OCI-LY7 (cell line): ENCODE measurements at regions not wholly inside any gene's neighbourhood (a gene's known extent, or its start where the extent isn't known, plus 50 kb on each side); places are given as distances from the start of the nearest gene placed in this dataset.

Experiments used
- BruUV-seq: library from RNA; stranded (reverse); fragments of 400-500 nt; replicated peaks from 2 replicates; lab custom pipeline; 2021; lab: Mats Ljungman, UMichigan
- CTCF ChIA-PET: fragments of 300-600 bp; sonication (Branson Sonifier 250); formaldehyde crosslinking; loops from one replicate; lab custom pipeline; 2022; ENCODE audit warnings: antibody characterized with exemption; ENCODE audit not compliant: unreplicated experiment; lab: Charles Lee
- POLR2A ChIA-PET: fragments of 300-600 bp; sonication (Branson Sonifier 250); formaldehyde crosslinking; loops from one replicate; lab custom pipeline; 2022; ENCODE audit warnings: antibody characterized with exemption; lab: Charles Lee
- DNase-seq: peaks from one replicate; pipeline ENCODE4 v3.0.0-alpha.2; 2015; ENCODE audit warnings: low spot score
- H2AFZ ChIP-seq: fragments of 200-600 bp; sonication (generic), shearing (Covaris generic); 2 replicates; pipeline ENCODE4 v1.6.1; 2014; ENCODE audit warnings: mild to moderate bottlenecking, antibody characterized with exemption, low read length, moderate library complexity
- H3K27ac ChIP-seq: fragments of 200-600 bp; sonication (generic); 2 replicates; pipeline ENCODE4 v1.5.1; 2014; ENCODE audit warnings: mixed run types, low read depth, mild to moderate bottlenecking, moderate library complexity, low read length, inconsistent platforms; ENCODE audit not compliant: poor library complexity, severe bottlenecking
- H3K36me3 ChIP-seq: fragments of 200-600 bp; sonication (generic); 2 replicates; pipeline ENCODE4 v1.6.1; 2014; ENCODE audit warnings: mild to moderate bottlenecking, antibody characterized with exemption, low read length, moderate library complexity, mixed read lengths; ENCODE audit not compliant: insufficient read depth
- H3K4me1 ChIP-seq: fragments of 200-600 bp; sonication (generic); 2 replicates; pipeline ENCODE4 v1.5.1; 2014; ENCODE audit warnings: mild to moderate bottlenecking, low read length; ENCODE audit not compliant: insufficient read depth, poor library complexity, severe bottlenecking
- H3K4me2 ChIP-seq: fragments of 200-600 bp; sonication (generic); 2 replicates; pipeline ENCODE4 v1.6.1; 2014; ENCODE audit warnings: mild to moderate bottlenecking, low read length
- H3K4me3 ChIP-seq: fragments of 200-600 bp; sonication (generic); 2 replicates; pipeline ENCODE4 v1.5.1; 2014; ENCODE audit warnings: mild to moderate bottlenecking, low read depth, low read length; ENCODE audit not compliant: poor library complexity, severe bottlenecking
- H3K79me2 ChIP-seq: fragments of 200-600 bp; sonication (generic); 2 replicates; pipeline ENCODE4 v1.6.1; 2016; ENCODE audit warnings: low read depth, mild to moderate bottlenecking, low read length, moderate library complexity, mixed read lengths; ENCODE audit not compliant: insufficient read depth
- H3K9me2 ChIP-seq: fragments of 200-600 bp; sonication (generic); 2 replicates; pipeline ENCODE4 v1.6.1; 2016; ENCODE audit warnings: mild to moderate bottlenecking, low read length, mixed read lengths; ENCODE audit not compliant: insufficient read depth
- H3K9me3 ChIP-seq: fragments of 200-600 bp; sonication (generic); 2 replicates; pipeline ENCODE4 v1.6.1; 2014; ENCODE audit warnings: mild to moderate bottlenecking, mixed run types, low read length, mixed read lengths
- H4K20me1 ChIP-seq: fragments of 200-600 bp; sonication (generic); 2 replicates; pipeline ENCODE4 v1.6.1; 2014; ENCODE audit warnings: mild to moderate bottlenecking, antibody characterized with exemption, low read length, moderate library complexity, mixed read lengths; ENCODE audit not compliant: insufficient read depth
- CTCF ChIP-seq: fragments of 200-600 bp; sonication (generic); conservative IDR thresholded peaks from 2 replicates; pipeline ENCODE4 v1.5.1; 2014; ENCODE audit warnings: mild to moderate bottlenecking, antibody characterized with exemption, low read length, moderate library complexity, mixed read lengths
- EZH2phosphoT487 ChIP-seq: fragments of 200-600 bp; sonication (generic); IDR thresholded peaks from 2 replicates; pipeline ENCODE4 v1.6.1; 2018; ENCODE audit warnings: low read depth, borderline replicate concordance, mild to moderate bottlenecking, mixed run types, antibody characterized with exemption, low read length, moderate library complexity, mixed read lengths
- intact Hi-C: fragments of 100-400 bp; cut with micrococcal nuclease; formaldehyde crosslinking; loops from one replicate; pipeline ENCODE4 v1.10.0; 2022; ENCODE audit not compliant: unreplicated experiment

- Histone ChIP-seq H3K27ac (no peak overlapping the region), H3K4me1 (no peaks in the 10 kb centered on the region), H3K9me3 (no peaks in the 10 kb centered on the region), H3K4me2 (no peak overlapping the region), H4K20me1 (no peaks in the 10 kb centered on the region), H2AFZ (no peak overlapping the region), H3K36me3 (no peaks in the 10 kb centered on the region), H3K9me2 (no peaks in the 10 kb centered on the region), H3K4me3 (no peak overlapping the region), H3K79me2 (no peaks in the 10 kb centered on the region)
- CTCF ChIA-PET, result no interaction called here
- intact Hi-C loops, result no loop called here
- no peak for DNase-seq
- TF ChIP-seq CTCF, result no peak
- no peak for TF ChIP-seq EZH2phosphoT487
- POLR2A ChIA-PET, result interaction anchor here (0.6 kb wide), 1 partner anchor 984 kb away, joined by 3 read pairs; no protein-coding TSS in a partner anchor
- BruUV-seq, result no TSS peak
Observed at GRCh38 chr7:68492359-68492690, 1106.0 kb upstream of the AUTS2 start.

- no peaks in the 10 kb centered on the region for H3K79me2 ChIP-seq
- no peak overlapping the region for H3K4me2 ChIP-seq
- intact Hi-C loops, result no loop called here
- H3K4me1 ChIP-seq, result no peaks in the 10 kb centered on the region
- CTCF ChIA-PET, result no interaction called here
- H4K20me1 ChIP-seq, result no peaks in the 10 kb centered on the region
- POLR2A ChIA-PET, result no interaction called here
- no peaks in the 10 kb centered on the region for H3K36me3 ChIP-seq
- no peak overlapping the region for H3K4me3 ChIP-seq
- DNase-seq, result no peak
- no peaks in the 10 kb centered on the region for H3K9me3 ChIP-seq
- H3K27ac ChIP-seq, result no peak overlapping the region
- no peaks in the 10 kb centered on the region for H3K9me2 ChIP-seq
- no TSS peak for BruUV-seq
- TF ChIP-seq EZH2phosphoT487 (no peak), CTCF (no peak)
- no peak overlapping the region for H2AFZ ChIP-seq
Observed at GRCh38 chr7:68503400-68503799, 1094.9 kb upstream of the AUTS2 start.

GRCh38 chr7:68504716-68505115 lies 1093.6 kb upstream of the AUTS2 start:
- no peaks in the 10 kb centered on the region for H3K9me2 ChIP-seq
- no peak overlapping the region for H3K4me2 ChIP-seq
- intact Hi-C loops, result no loop called here
- no peaks in the 10 kb centered on the region for H3K9me3 ChIP-seq
- DNase-seq, result no peak
- H4K20me1 ChIP-seq, result no peaks in the 10 kb centered on the region
- no peak overlapping the region for H3K4me3 ChIP-seq
- POLR2A ChIA-PET, result no interaction called here
- CTCF ChIA-PET, result no interaction called here
- no peaks in the 10 kb centered on the region for H3K36me3 ChIP-seq
- no peak overlapping the region for H3K27ac ChIP-seq
- no peak overlapping the region for H2AFZ ChIP-seq
- no TSS peak for BruUV-seq
- TF ChIP-seq CTCF, result no peak
- no peak for TF ChIP-seq EZH2phosphoT487
- no peaks in the 10 kb centered on the region for H3K79me2 ChIP-seq
- H3K4me1 ChIP-seq, result no peaks in the 10 kb centered on the region
